Stimulated activated CD4-positive, alpha-beta T cell treated with anti-CD3 and anti-CD28 coated beads, Interleukin-12 subunit alpha, Interleukin-12 subunit beta, amount 100 ng/mL, for 24 hours (primary cell): ENCODE measurements at regions not wholly inside any gene's neighbourhood (a gene's known extent, or its start where the extent isn't known, plus 50 kb on each side); places are given as distances from the start of the nearest gene placed in this dataset.
"Not testable (repeated sequence)": the region's sequence is repeated elsewhere in the genome, so short reads cannot be mapped to it uniquely, and the experiment has no call there.

Experiments
- DNase-seq, 2 experiments: peaks; one replicate each; pipeline ENCODE4 v3.0.0-alpha.2; 2020; ENCODE audit warnings: low read depth in 2 of 2

- DNase-seq: no peak
Measured at GRCh38 chr14:48584031-48584430, 908.6 kb upstream of the MDGA2 start.

GRCh38 chr14:48582938-48583337 lies 907.5 kb upstream of the MDGA2 start:
- DNase-seq: no peak

GRCh38 chr14:48580692-48581091 lies 905.3 kb upstream of the MDGA2 start:
- DNase-seq: no peak

- DNase-seq: no peak
Measured at GRCh38 chr14:48575772-48576171, 900.4 kb upstream of the MDGA2 start.

- DNase-seq: no peak
Measured at GRCh38 chr14:48568688-48569087, 893.3 kb upstream of the MDGA2 start.

- DNase-seq: no peak
Measured at GRCh38 chr14:48568252-48568651, 892.8 kb upstream of the MDGA2 start.

- no peak for DNase-seq
Measured at GRCh38 chr14:48563489-48563888, 888.1 kb upstream of the MDGA2 start.

GRCh38 chr14:48561438-48561837 lies 886.0 kb upstream of the MDGA2 start:
- not testable (repeated sequence) for DNase-seq

GRCh38 chr14:48560421-48560820 lies 885.0 kb upstream of the MDGA2 start:
- no peak for DNase-seq

- no peak for DNase-seq
Measured at GRCh38 chr14:48553443-48553842, 878.0 kb upstream of the MDGA2 start.

- no peak for DNase-seq
Measured at GRCh38 chr14:48546996-48547395, 871.6 kb upstream of the MDGA2 start.

- DNase-seq: no peak
Measured at GRCh38 chr14:48537600-48537999, 862.2 kb upstream of the MDGA2 start.

GRCh38 chr14:48536318-48536717 lies 860.9 kb upstream of the MDGA2 start:
- no peak for DNase-seq

GRCh38 chr14:48527832-48528231 lies 852.4 kb upstream of the MDGA2 start:
- no peak for DNase-seq

GRCh38 chr14:48526307-48526706 lies 850.9 kb upstream of the MDGA2 start:
- no peak for DNase-seq

GRCh38 chr14:48504921-48505320 lies 829.5 kb upstream of the MDGA2 start:
- DNase-seq: no peak

- no peak for DNase-seq
Measured at GRCh38 chr14:48490756-48491155, 815.4 kb upstream of the MDGA2 start.

GRCh38 chr14:48473944-48474343 lies 798.5 kb upstream of the MDGA2 start:
- no peak for DNase-seq

GRCh38 chr14:48456051-48456450 lies 780.6 kb upstream of the MDGA2 start:
- DNase-seq: no peak

- no peak for DNase-seq
Measured at GRCh38 chr14:48454887-48455286, 779.5 kb upstream of the MDGA2 start.

- no peak for DNase-seq
Measured at GRCh38 chr14:48452437-48452995, 777.1 kb upstream of the MDGA2 start.

- no peak for DNase-seq
Measured at GRCh38 chr14:48435221-48435620, 759.8 kb upstream of the MDGA2 start.

GRCh38 chr14:48430805-48431204 lies 755.4 kb upstream of the MDGA2 start:
- DNase-seq: no peak

GRCh38 chr14:48429512-48429911 lies 754.1 kb upstream of the MDGA2 start:
- no peak for DNase-seq
